ENCODE measurements at regions not wholly inside any gene's neighbourhood (a gene's known extent, or its start where the extent isn't known, plus 50 kb on each side); places are given as distances from the start of the nearest gene placed in this dataset.
"Not testable (repeated sequence)": the region's sequence is repeated elsewhere in the genome, so short reads cannot be mapped to it uniquely, and the experiment has no call there.

DNA sequence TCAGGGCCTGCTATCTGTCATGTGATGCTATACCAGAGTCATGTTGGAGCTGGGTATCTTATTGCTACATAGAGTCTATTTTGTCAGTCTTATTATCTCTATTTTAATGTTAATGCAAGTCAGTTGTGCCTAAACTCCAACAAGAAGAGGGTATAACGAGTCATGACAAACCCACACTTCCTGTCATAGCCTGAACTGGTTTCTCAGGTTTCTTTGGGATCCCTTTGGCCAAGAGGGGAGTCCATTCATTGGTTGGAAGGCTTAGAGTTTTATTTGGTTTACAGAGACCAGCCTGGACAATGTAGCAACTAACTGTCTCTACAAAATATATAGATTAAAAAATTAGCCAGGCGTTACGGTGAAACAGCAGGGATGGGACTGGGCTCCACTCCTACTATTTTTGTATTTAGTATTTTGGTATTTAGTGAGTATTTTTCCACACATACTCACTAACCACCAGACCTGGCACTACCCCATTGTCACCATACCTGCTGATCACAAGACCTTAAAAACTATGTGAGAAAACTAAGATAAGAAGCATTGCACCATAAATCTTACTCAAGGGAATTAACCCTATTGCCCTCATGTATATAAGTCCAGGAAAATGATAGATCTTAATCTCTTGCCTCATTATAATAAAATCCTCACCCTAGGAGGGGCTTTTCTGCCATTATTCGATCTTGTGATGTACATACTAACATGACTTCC, 387.5 kb downstream of the IPO8 start:
- no peak for DNase-seq (ENCODE audit: low read depth)
- no peak overlapping the region for H3K4me3 ChIP-seq (replicated peaks; ENCODE audit: low read depth, low read length)
- TF ChIP-seq, protein P1, sequence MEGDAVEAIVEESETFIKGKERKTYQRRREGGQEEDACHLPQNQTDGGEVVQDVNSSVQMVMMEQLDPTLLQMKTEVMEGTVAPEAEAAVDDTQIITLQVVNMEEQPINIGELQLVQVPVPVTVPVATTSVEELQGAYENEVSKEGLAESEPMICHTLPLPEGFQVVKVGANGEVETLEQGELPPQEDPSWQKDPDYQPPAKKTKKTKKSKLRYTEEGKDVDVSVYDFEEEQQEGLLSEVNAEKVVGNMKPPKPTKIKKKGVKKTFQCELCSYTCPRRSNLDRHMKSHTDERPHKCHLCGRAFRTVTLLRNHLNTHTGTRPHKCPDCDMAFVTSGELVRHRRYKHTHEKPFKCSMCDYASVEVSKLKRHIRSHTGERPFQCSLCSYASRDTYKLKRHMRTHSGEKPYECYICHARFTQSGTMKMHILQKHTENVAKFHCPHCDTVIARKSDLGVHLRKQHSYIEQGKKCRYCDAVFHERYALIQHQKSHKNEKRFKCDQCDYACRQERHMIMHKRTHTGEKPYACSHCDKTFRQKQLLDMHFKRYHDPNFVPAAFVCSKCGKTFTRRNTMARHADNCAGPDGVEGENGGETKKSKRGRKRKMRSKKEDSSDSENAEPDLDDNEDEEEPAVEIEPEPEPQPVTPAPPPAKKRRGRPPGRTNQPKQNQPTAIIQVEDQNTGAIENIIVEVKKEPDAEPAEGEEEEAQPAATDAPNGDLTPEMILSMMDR (IDR thresholded peaks at IDR 0.05; ENCODE audit: low read length, missing control alignments), result no peak

DNA sequence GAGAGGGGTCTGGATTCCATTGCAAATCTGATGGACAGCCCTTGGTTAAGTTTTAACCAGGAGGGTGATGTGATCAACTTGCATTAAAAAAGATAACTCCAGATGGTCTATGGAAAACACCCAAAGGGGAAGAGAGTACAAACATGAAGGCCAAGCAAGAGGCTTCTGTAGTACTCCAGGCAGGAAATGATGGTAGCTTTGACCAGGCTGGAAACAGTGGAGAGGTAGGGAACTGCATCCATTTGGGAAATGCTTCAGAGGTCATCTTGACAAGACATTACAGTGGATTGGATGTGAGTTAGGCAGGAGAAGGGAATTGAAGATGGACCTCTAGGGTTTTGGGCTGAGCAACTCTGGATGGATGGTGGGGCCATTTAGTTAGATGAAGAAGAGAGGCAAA, 391.1 kb downstream of the IPO8 start:
- H3K4me3 ChIP-seq (replicated peaks; ENCODE audit: low read depth, low read length), result no peak overlapping the region
- DNase-seq (ENCODE audit: low read depth), result no peak
- TF ChIP-seq, protein P1 (IDR thresholded peaks at IDR 0.05; ENCODE audit: low read length, missing control alignments), result no peak

DNA sequence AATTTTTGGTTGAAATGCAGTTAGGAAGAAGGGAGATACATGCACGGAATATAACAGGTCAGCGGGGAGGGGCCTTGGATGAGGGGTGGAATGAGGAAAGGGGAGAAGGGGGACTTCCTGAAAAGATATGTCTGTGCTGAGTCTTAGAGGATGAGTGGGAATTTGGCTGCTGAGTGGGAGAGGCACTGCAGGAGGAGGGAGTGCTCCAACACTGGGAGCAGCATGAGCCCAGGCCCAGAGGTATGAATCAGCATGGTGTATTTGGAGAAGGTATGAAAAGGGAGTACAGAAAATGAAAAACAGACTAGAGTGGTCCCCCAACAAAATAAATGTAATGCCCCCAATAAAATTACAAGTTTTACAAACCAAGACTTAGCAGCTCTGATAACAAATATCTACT, 394.4 kb downstream of the IPO8 start:
- H3K4me3 ChIP-seq (replicated peaks; ENCODE audit: low read depth, low read length), result no peak overlapping the region
- TF ChIP-seq, protein P1 (IDR thresholded peaks at IDR 0.05; ENCODE audit: low read length, missing control alignments), result no peak
- no peak for DNase-seq (ENCODE audit: low read depth)

DNA sequence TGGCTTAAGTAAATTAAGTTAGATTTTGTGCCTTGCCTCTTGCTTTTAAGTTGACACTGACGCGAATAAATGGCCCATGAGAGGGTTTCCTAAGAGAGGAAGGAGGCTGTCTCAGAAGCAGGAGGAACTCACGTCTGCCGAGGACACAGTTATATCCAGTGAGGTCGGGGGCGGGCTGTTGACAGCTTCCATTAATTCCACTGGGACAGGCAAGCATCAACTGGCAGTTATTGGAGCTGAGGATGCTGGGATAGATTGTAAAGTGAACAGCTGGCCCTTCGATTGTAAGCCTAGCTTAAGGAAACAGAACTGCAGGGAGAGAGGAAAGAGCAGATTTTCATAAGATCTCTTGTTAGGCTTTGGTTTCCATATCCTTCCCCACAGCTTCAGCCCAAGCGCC, 399.2 kb downstream of the IPO8 start:
- TF ChIP-seq, protein P1 (IDR thresholded peaks at IDR 0.05; ENCODE audit: low read length, missing control alignments), result no peak
- no peak overlapping the region for H3K4me3 ChIP-seq (replicated peaks; ENCODE audit: low read depth, low read length)
- no peak for DNase-seq (ENCODE audit: low read depth)

DNA sequence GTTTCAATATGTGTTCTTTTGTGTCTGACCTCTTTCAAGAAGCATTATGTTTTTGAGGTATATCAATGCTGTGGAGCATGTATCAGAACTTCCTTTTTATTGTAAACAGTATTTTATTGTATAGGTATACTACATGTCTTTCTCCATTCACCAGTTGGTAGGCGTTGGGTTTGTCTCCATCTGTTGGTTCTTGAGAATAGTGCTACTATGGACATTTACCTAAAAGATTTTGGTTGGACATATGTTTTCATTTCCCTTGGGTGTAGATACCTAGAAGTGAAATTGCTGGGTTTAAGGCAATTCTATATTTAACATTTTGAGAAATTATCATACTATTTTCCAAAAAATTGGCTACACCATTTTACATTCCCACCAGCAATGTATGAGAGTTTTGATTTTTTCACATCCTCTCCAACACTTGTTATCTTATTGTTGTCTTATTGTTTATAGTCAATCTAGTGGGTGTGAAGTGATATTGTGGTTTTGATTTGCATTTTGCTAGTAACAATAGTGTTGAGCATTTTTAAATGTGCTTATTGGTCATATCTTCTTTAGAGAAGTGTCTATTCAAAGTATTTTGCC, 409.2 kb downstream of the IPO8 start:
- DNase-seq (ENCODE audit: low read depth), result peak; percentile 78
- TF ChIP-seq, protein P1 (IDR thresholded peaks at IDR 0.05; ENCODE audit: low read length, missing control alignments), result peak; percentile 88
- H3K4me3 ChIP-seq (replicated peaks; ENCODE audit: low read depth, low read length), result no peak overlapping the region

DNA sequence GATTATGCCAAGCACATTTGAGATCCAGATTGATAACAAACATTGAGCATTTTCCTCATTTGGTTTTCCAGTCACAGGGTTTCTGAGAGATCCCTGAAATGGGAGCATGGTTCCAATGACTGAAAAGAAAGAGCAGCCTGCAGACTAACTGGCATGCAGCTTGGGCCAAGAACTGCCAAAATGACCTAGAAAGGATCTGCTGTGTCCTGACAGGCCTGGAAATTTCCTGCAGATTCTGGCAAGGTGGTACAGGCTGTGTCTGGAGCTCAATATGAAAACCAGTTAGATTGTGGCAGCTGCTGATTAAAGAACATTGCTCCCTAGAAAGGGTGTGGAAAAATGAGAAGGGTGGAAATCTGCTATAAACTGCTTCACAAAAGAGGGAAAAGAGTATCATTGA, 417.3 kb downstream of the IPO8 start:
- no peak overlapping the region for H3K4me3 ChIP-seq (replicated peaks; ENCODE audit: low read depth, low read length)
- TF ChIP-seq, protein P1 (IDR thresholded peaks at IDR 0.05; ENCODE audit: low read length, missing control alignments), result no peak
- DNase-seq (ENCODE audit: low read depth), result no peak

DNA sequence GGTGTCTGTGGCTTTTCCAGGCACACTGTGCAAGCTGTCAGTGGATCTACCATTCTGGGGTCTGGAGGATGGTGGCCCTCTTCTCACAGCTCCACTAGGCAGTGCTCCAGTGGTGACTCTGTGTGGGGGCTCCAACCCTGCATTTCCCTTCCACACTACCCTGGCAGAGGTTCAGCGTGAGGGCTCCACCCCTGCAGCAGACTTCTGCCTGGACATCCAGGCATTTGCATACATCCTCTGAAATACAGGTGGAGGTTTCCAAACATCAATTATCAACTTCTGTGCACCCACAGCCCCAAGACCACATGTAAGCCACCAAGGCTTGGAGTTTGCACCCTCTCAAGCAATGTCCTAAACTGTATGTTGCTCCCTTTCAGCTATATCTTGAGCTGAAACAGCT, 423.2 kb downstream of the IPO8 start:
- not testable (repeated sequence) for H3K4me3 ChIP-seq (replicated peaks; ENCODE audit: low read depth, low read length); DNase-seq (ENCODE audit: low read depth)

Data from fibroblast of pulmonary artery (primary cell).